Ishikawa (cell line): ENCODE measurements at regions not wholly inside any gene's neighbourhood (a gene's known extent, or its start where the extent isn't known, plus 50 kb on each side); places are given as distances from the start of the nearest gene placed in this dataset.

Experiments
- CEBPB ChIP-seq: IDR thresholded peaks from 2 replicates; pipeline ENCODE4 v1.6.1; 2012
- CREB1 ChIP-seq: IDR thresholded peaks from 2 replicates; pipeline ENCODE4 v1.6.1; 2012; ENCODE audit warnings: low read depth
- EGR1 ChIP-seq: IDR thresholded peaks from 2 replicates; pipeline ENCODE4 v1.6.1; 2012
- EP300 ChIP-seq: IDR thresholded peaks from 2 replicates; pipeline ENCODE4 v1.6.1; 2012; ENCODE audit warnings: borderline replicate concordance
- FOXM1 ChIP-seq: IDR thresholded peaks from 2 replicates; pipeline ENCODE4 v1.6.1; 2012; ENCODE audit warnings: low read depth, borderline replicate concordance
- NFIC ChIP-seq: IDR thresholded peaks from 2 replicates; pipeline ENCODE4 v1.6.1; 2012
- RAD21 ChIP-seq: IDR thresholded peaks from 2 replicates; pipeline ENCODE4 v1.6.1; 2012; ENCODE audit warnings: low read depth
- TAF1 ChIP-seq: IDR thresholded peaks from 2 replicates; pipeline ENCODE4 v1.6.1; 2012; ENCODE audit warnings: low read depth, mild to moderate bottlenecking
- TCF12 ChIP-seq: IDR thresholded peaks from 2 replicates; pipeline ENCODE4 v1.6.1; 2012; ENCODE audit warnings: low read depth
- TEAD4 ChIP-seq: IDR thresholded peaks from 2 replicates; pipeline ENCODE4 v1.6.1; 2012
- USF1 ChIP-seq: IDR thresholded peaks from 2 replicates; pipeline ENCODE4 v1.6.1; 2012
- YY1 ChIP-seq: IDR thresholded peaks from 2 replicates; pipeline ENCODE4 v1.6.1; 2012; ENCODE audit warnings: low read depth
- ZBTB7A ChIP-seq: IDR thresholded peaks from 2 replicates; pipeline ENCODE4 v1.6.1; 2012; ENCODE audit warnings: low read depth
- TF ChIP-seq, protein P1 (sequence below): IDR thresholded peaks from 2 replicates; pipeline ENCODE4 v1.6.1; 2012
- TF ChIP-seq, protein P2 (sequence below): IDR thresholded peaks from 2 replicates; pipeline ENCODE4 v1.6.1; 2012; ENCODE audit warnings: low read depth, mild to moderate bottlenecking

GRCh38 chr13:91195789-91196188 lies 151.7 kb upstream of the MIR17HG start:
- TF ChIP-seq YY1: no peak
- TF ChIP-seq NFIC: no peak
- no peak for TF ChIP-seq TAF1
- TF ChIP-seq TEAD4: no peak
- TF ChIP-seq TCF12: no peak
- no peak for TF ChIP-seq USF1
- TF ChIP-seq FOXM1: no peak
- TF ChIP-seq, protein P1, sequence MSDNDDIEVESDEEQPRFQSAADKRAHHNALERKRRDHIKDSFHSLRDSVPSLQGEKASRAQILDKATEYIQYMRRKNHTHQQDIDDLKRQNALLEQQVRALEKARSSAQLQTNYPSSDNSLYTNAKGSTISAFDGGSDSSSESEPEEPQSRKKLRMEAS: no peak
- no peak for TF ChIP-seq EGR1
- no peak for TF ChIP-seq ZBTB7A

DNA sequence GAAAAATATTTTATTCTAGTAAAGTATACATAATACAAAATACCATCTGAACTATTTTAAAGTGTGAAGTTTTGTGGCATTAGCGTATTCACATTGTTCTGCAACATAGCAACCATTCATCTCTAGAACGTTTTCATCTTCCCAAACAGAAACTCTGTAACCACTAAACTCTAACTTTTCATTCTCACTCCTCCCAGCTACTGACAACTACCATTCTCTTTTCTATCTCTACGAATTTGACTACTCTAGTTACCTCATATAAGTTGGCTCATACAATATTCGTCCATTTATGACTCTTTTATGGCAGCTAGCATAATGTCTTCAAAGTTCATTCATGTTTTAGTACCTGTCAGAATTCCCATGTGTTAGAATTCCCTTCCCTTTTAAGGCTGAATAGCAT lies 150.5 kb upstream of the MIR17HG start:
- no peak for TF ChIP-seq USF1
- no peak for TF ChIP-seq NFIC
- TF ChIP-seq, protein P2, sequence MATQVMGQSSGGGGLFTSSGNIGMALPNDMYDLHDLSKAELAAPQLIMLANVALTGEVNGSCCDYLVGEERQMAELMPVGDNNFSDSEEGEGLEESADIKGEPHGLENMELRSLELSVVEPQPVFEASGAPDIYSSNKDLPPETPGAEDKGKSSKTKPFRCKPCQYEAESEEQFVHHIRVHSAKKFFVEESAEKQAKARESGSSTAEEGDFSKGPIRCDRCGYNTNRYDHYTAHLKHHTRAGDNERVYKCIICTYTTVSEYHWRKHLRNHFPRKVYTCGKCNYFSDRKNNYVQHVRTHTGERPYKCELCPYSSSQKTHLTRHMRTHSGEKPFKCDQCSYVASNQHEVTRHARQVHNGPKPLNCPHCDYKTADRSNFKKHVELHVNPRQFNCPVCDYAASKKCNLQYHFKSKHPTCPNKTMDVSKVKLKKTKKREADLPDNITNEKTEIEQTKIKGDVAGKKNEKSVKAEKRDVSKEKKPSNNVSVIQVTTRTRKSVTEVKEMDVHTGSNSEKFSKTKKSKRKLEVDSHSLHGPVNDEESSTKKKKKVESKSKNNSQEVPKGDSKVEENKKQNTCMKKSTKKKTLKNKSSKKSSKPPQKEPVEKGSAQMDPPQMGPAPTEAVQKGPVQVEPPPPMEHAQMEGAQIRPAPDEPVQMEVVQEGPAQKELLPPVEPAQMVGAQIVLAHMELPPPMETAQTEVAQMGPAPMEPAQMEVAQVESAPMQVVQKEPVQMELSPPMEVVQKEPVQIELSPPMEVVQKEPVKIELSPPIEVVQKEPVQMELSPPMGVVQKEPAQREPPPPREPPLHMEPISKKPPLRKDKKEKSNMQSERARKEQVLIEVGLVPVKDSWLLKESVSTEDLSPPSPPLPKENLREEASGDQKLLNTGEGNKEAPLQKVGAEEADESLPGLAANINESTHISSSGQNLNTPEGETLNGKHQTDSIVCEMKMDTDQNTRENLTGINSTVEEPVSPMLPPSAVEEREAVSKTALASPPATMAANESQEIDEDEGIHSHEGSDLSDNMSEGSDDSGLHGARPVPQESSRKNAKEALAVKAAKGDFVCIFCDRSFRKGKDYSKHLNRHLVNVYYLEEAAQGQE: no peak
- TF ChIP-seq EP300: no peak
- no peak for TF ChIP-seq EGR1
- no peak for TF ChIP-seq TEAD4
- no peak for TF ChIP-seq YY1
- no peak for TF ChIP-seq FOXM1
- TF ChIP-seq RAD21: no peak
- TF ChIP-seq CEBPB: no peak
- TF ChIP-seq ZBTB7A: no peak
- TF ChIP-seq, protein P1: no peak
- no peak for TF ChIP-seq TCF12

- TF ChIP-seq FOXM1: no peak
- TF ChIP-seq EP300: no peak
- TF ChIP-seq TEAD4: no peak
- no peak for TF ChIP-seq ZBTB7A
- TF ChIP-seq, protein P1: no peak
- no peak for TF ChIP-seq TAF1
- no peak for TF ChIP-seq USF1
- no peak for TF ChIP-seq CREB1
- TF ChIP-seq NFIC: no peak
- TF ChIP-seq YY1: no peak
- TF ChIP-seq TCF12: no peak
- TF ChIP-seq EGR1: no peak
- no peak for TF ChIP-seq RAD21
- TF ChIP-seq, protein P2: no peak
Observed at GRCh38 chr13:91199866-91200265, 147.6 kb upstream of the MIR17HG start.

DNA sequence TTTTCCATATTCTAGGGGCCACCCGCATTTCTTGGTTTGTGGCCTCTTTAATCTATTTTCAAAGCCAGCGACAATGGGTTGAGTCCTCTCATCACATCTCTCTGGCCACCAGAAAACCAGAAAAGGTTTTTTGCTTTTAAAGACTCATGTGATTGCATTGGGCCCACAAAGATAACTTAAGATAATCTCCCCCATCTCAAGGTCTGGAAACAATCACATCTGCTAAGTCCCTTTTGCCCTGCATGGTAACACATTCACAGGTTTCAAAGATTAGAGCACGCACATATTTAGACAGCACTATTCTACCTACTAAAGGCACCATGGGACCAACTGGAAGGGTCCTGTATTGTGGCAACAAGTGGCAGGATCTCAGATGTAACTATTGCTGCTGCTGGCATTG lies 147.0 kb upstream of the MIR17HG start:
- TF ChIP-seq, protein P1: no peak
- no peak for TF ChIP-seq EGR1
- TF ChIP-seq NFIC: no peak
- no peak for TF ChIP-seq USF1
- no peak for TF ChIP-seq CREB1
- TF ChIP-seq YY1: no peak
- no peak for TF ChIP-seq FOXM1

- TF ChIP-seq, protein P1: no peak
- TF ChIP-seq TCF12 (no peak), TAF1 (no peak), NFIC (no peak), FOXM1 (no peak), RAD21 (no peak), EP300 (no peak), USF1 (no peak), TEAD4 (no peak), YY1 (no peak), EGR1 (no peak), ZBTB7A (no peak), CEBPB (no peak), CREB1 (no peak)
- TF ChIP-seq, protein P2: no peak
Observed at GRCh38 chr13:91203430-91203829, 144.1 kb upstream of the MIR17HG start.
